HEK293 (cell line): ENCODE measurements at regions not wholly inside any gene's neighbourhood (a gene's known extent, or its start where the extent isn't known, plus 50 kb on each side); places are given as distances from the start of the nearest gene placed in this dataset.

Source experiments
- PRDM1 ChIP-seq: fragments of 450-650 bp; formaldehyde crosslinking; IDR thresholded peaks from 2 replicates; pipeline ENCODE4; 2016; ENCODE audit warnings: missing biosample characterization, missing genetic modification characterization
- YY1 ChIP-seq: fragments of 450-650 bp; formaldehyde crosslinking; IDR thresholded peaks from 2 replicates; pipeline ENCODE4 v1.5.1; 2018; ENCODE audit warnings: missing biosample characterization, missing genetic modification characterization
- ZNF138 ChIP-seq: fragments of 450-650 bp; formaldehyde crosslinking; IDR thresholded peaks from 2 replicates; pipeline ENCODE4 v1.5.1; 2016; ENCODE audit warnings: missing biosample characterization, missing genetic modification characterization, borderline replicate concordance
- ZNF561 ChIP-seq: fragments of 450-650 bp; IDR thresholded peaks from 2 replicates; pipeline ENCODE4 v1.5.1; 2018; ENCODE audit warnings: missing biosample characterization, missing genetic modification characterization, borderline replicate concordance
- TF ChIP-seq, protein P1 (sequence below): fragments of 450-650 bp; formaldehyde crosslinking; IDR thresholded peaks from 2 replicates; pipeline ENCODE4 v1.5.1; 2016; ENCODE audit warnings: missing biosample characterization, missing genetic modification characterization
- TF ChIP-seq, protein P2 (sequence below): fragments of 450-650 bp; formaldehyde crosslinking; IDR thresholded peaks from 2 replicates; pipeline ENCODE4 v1.5.1; 2016; ENCODE audit warnings: missing biosample characterization, missing genetic modification characterization

DNA sequence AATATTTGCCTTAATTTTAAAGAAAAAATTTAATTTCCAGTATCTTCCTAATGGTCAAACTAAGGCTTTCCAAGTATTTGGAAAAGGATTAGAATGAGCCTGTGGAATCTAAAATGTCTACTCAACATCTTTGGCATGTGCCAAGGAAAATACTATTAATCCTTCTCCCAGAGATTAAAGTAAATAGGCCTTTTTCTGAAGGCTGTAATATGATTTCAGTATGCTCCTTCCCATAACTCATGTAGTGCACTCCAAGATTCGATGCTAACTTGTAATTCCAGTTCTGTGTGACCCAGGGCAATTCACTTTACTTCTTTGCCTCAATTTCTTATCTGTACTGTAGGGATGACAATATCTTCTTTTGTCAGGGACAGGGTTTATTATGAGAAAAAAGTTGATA lies 196.9 kb downstream of the ZIC5 start:
- TF ChIP-seq YY1 (no peak), ZNF561 (tag by site-specific recombination) (no peak), ZNF138 (no peak), PRDM1 (tag by site-specific recombination) (no peak)
- TF ChIP-seq, protein P1, sequence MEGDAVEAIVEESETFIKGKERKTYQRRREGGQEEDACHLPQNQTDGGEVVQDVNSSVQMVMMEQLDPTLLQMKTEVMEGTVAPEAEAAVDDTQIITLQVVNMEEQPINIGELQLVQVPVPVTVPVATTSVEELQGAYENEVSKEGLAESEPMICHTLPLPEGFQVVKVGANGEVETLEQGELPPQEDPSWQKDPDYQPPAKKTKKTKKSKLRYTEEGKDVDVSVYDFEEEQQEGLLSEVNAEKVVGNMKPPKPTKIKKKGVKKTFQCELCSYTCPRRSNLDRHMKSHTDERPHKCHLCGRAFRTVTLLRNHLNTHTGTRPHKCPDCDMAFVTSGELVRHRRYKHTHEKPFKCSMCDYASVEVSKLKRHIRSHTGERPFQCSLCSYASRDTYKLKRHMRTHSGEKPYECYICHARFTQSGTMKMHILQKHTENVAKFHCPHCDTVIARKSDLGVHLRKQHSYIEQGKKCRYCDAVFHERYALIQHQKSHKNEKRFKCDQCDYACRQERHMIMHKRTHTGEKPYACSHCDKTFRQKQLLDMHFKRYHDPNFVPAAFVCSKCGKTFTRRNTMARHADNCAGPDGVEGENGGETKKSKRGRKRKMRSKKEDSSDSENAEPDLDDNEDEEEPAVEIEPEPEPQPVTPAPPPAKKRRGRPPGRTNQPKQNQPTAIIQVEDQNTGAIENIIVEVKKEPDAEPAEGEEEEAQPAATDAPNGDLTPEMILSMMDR, result no peak
- TF ChIP-seq, protein P2, sequence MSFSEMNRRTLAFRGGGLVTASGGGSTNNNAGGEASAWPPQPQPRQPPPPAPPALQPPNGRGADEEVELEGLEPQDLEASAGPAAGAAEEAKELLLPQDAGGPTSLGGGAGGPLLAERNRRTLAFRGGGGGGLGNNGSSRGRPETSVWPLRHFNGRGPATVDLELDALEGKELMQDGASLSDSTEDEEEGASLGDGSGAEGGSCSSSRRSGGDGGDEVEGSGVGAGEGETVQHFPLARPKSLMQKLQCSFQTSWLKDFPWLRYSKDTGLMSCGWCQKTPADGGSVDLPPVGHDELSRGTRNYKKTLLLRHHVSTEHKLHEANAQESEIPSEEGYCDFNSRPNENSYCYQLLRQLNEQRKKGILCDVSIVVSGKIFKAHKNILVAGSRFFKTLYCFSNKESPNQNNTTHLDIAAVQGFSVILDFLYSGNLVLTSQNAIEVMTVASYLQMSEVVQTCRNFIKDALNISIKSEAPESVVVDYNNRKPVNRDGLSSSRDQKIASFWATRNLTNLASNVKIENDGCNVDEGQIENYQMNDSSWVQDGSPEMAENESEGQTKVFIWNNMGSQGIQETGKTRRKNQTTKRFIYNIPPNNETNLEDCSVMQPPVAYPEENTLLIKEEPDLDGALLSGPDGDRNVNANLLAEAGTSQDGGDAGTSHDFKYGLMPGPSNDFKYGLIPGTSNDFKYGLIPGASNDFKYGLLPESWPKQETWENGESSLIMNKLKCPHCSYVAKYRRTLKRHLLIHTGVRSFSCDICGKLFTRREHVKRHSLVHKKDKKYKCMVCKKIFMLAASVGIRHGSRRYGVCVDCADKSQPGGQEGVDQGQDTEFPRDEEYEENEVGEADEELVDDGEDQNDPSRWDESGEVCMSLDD (tag by site-specific recombination), result no peak
